A673 (cell line): ENCODE measurements at regions not wholly inside any gene's neighbourhood (a gene's known extent, or its start where the extent isn't known, plus 50 kb on each side); places are given as distances from the start of the nearest gene placed in this dataset.

ENCODE experiments used
- BruUV-seq: library from RNA; stranded (reverse); fragments of 400-500 nt; replicated peaks from 2 replicates; lab custom pipeline; 2021; lab: Mats Ljungman, UMichigan
- CTCF ChIA-PET: fragments of 300-600 bp; sonication (Branson Sonifier 250); formaldehyde crosslinking; loops from one replicate; lab custom pipeline; 2022; ENCODE audit warnings: antibody characterized with exemption; lab: Charles Lee
- POLR2A ChIA-PET: fragments of 300-600 bp; sonication (Branson Sonifier 250); formaldehyde crosslinking; loops from one replicate; lab custom pipeline; 2022; ENCODE audit warnings: antibody characterized with exemption; ENCODE audit not compliant: low non-redundant PET; lab: Charles Lee
- DNase-seq: peaks from one replicate; pipeline ENCODE4 v3.0.0-alpha.2; 2015; ENCODE audit warnings: low spot score
- H3K27ac ChIP-seq: fragments of 200-600 bp; sonication (generic); 2 replicates; pipeline ENCODE4 v1.5.1; 2016; ENCODE audit warnings: mixed run types, low read depth, mild to moderate bottlenecking, mixed read lengths, antibody characterized with exemption, low read length; ENCODE audit not compliant: poor library complexity, severe bottlenecking
- H3K27me3 ChIP-seq: fragments of 200-600 bp; sonication (generic); replicated peaks from 2 replicates; pipeline ENCODE4 v1.6.1; 2017; ENCODE audit warnings: mixed run types, low read depth, mild to moderate bottlenecking, mixed read lengths, antibody characterized with exemption, low read length; ENCODE audit not compliant: insufficient read depth, poor library complexity
- H3K36me3 ChIP-seq: fragments of 200-600 bp; sonication (generic); 2 replicates; pipeline ENCODE4 v1.6.1; 2016; ENCODE audit warnings: mixed run types, mild to moderate bottlenecking, mixed read lengths, antibody characterized with exemption, low read length; ENCODE audit not compliant: insufficient read depth, poor library complexity, severe bottlenecking
- H3K4me1 ChIP-seq: fragments of 200-600 bp; sonication (generic); 2 replicates; pipeline ENCODE4 v1.6.1; 2017; ENCODE audit warnings: mixed run types, mild to moderate bottlenecking, mixed read lengths, antibody characterized with exemption, low read length; ENCODE audit not compliant: insufficient read depth, poor library complexity, severe bottlenecking
- H3K4me3 ChIP-seq: fragments of 200-600 bp; sonication (generic); 2 replicates; pipeline ENCODE4 v1.5.1; 2016; ENCODE audit warnings: low read depth, mixed run types, mild to moderate bottlenecking, mixed read lengths, low read length; ENCODE audit not compliant: poor library complexity, severe bottlenecking
- H3K9me3 ChIP-seq: fragments of 200-600 bp; sonication (generic); 2 replicates; pipeline ENCODE4 v1.6.1; 2016; ENCODE audit warnings: mixed run types, low read depth, mild to moderate bottlenecking, mixed read lengths, antibody characterized with exemption, low read length; ENCODE audit not compliant: poor library complexity, severe bottlenecking
- EZH2 ChIP-seq: fragments of 200-600 bp; sonication (generic); IDR thresholded peaks from 2 replicates; pipeline ENCODE4 v1.6.1; 2017; ENCODE audit warnings: borderline replicate concordance, low read depth, mild to moderate bottlenecking, mixed read lengths, antibody characterized with exemption, low read length; ENCODE audit not compliant: poor library complexity, severe bottlenecking
- intact Hi-C: fragments of 100-400 bp; cut with micrococcal nuclease; formaldehyde crosslinking; loops from one replicate; pipeline ENCODE4 v1.10.0; 2022; ENCODE audit not compliant: unreplicated experiment
- TF ChIP-seq, protein P1 (sequence below): fragments of 300-800, 200-600 bp; sonication (generic); conservative IDR thresholded peaks from 2 replicates; pipeline ENCODE4 v1.5.1; 2017; ENCODE audit warnings: low read depth, mild to moderate bottlenecking, antibody characterized with exemption, low read length, moderate library complexity, mixed read lengths

DNA sequence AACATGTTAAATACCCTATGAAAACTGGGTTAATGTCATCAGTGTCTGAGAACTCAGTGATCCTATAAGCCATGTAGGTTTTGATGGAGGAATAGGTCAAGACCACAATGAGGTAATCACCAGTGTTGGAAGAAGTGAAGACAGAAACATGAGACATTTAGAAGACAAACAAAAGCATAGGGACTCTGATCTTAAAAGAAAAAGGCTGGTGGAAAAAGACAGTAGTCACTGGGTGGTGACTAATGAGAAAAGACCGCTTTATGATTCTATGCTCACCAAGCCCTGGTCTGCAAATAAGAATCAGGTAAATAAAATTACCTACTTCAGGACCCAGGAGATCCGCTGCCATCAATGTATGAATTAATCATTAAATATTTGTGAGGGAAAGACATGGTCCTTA, 271.9 kb downstream of the GPD2 start:
- Histone ChIP-seq H3K27ac (no peak overlapping the region), H3K4me3 (no peak overlapping the region), H3K36me3 (no peaks in the 10 kb centered on the region), H3K27me3 (no peaks in the 10 kb centered on the region), H3K4me1 (peaks cover 9% of the 10 kb centered on the region), H3K9me3 (no peaks in the 10 kb centered on the region)
- BruUV-seq, result no TSS peak
- intact Hi-C loops, result no loop called here
- ChIA-PET CTCF (no interaction called here), POLR2A (no interaction called here)
- no peak for DNase-seq
- TF ChIP-seq, protein P1, sequence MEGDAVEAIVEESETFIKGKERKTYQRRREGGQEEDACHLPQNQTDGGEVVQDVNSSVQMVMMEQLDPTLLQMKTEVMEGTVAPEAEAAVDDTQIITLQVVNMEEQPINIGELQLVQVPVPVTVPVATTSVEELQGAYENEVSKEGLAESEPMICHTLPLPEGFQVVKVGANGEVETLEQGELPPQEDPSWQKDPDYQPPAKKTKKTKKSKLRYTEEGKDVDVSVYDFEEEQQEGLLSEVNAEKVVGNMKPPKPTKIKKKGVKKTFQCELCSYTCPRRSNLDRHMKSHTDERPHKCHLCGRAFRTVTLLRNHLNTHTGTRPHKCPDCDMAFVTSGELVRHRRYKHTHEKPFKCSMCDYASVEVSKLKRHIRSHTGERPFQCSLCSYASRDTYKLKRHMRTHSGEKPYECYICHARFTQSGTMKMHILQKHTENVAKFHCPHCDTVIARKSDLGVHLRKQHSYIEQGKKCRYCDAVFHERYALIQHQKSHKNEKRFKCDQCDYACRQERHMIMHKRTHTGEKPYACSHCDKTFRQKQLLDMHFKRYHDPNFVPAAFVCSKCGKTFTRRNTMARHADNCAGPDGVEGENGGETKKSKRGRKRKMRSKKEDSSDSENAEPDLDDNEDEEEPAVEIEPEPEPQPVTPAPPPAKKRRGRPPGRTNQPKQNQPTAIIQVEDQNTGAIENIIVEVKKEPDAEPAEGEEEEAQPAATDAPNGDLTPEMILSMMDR, result no peak
- no peak for TF ChIP-seq EZH2

DNA sequence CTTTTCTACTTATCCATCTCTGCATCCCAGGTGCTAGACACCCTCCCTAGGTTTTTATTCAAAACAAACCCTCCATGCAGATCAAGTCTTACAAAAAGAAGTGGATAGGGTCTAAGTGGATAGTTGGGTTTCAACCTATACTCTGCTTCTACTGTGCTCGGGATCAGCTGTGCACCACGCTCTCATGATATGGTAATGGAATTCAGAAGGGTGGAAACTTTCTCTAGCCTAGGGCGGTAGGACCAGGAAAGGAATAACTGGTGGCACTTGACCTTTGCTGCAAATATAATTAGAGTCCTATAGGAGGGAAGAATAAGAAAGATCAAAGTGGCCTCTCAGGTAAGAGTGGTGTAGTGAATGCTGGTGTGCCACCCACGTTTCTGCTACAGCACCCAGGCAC, 272.9 kb downstream of the GPD2 start:
- Histone ChIP-seq H3K4me1 (peaks cover 9% of the 10 kb centered on the region), H3K27ac (no peak overlapping the region), H3K9me3 (no peaks in the 10 kb centered on the region), H3K4me3 (no peak overlapping the region), H3K36me3 (no peaks in the 10 kb centered on the region), H3K27me3 (no peaks in the 10 kb centered on the region)
- no peak for DNase-seq
- ChIA-PET CTCF (no interaction called here), POLR2A (no interaction called here)
- no peak for TF ChIP-seq EZH2
- TF ChIP-seq, protein P1, result no peak
- intact Hi-C loops, result no loop called here
- BruUV-seq, result no TSS peak

DNA sequence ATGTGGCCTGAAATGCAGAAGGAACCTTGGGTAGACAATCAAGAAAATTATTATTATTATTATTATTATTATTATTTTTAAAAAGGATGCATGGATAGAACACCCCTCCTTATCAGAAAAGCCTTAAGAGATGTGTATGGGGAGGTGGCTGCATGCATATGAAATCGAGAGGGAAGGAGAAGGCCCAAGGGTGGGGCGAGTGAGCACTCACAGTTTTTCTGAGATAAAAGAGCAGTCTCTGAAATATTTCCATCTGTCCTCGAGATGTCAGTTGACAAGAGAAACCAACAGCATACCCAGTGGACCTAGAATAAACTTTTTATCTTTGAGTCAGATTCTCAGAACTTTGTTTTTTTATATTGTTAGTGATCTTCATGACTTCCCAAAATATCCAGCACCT, 282.9 kb downstream of the GPD2 start:
- no TSS peak for BruUV-seq
- TF ChIP-seq, protein P1, result no peak
- no peak for TF ChIP-seq EZH2
- Histone ChIP-seq H3K27me3 (no peaks in the 10 kb centered on the region), H3K36me3 (no peaks in the 10 kb centered on the region), H3K27ac (no peak overlapping the region), H3K4me3 (no peak overlapping the region), H3K4me1 (no peaks in the 10 kb centered on the region), H3K9me3 (no peaks in the 10 kb centered on the region)
- CTCF ChIA-PET, result no interaction called here
- intact Hi-C loops, result no loop called here
- POLR2A ChIA-PET, result no interaction called here
- no peak for DNase-seq
